GM21529 (cell line): ENCODE measurements at regions not wholly inside any gene's neighbourhood (a gene's known extent, or its start where the extent isn't known, plus 50 kb on each side); places are given as distances from the start of the nearest gene placed in this dataset.
"Not testable (repeated sequence)": the region's sequence is repeated elsewhere in the genome, so short reads cannot be mapped to it uniquely, and the experiment has no call there.

Source experiments
- ATAC-seq: cut with Tn5 transposase; IDR thresholded peaks from one replicate; pipeline ENCODE4 v1.9.1; 2021; ENCODE audit not compliant: unreplicated experiment

DNA sequence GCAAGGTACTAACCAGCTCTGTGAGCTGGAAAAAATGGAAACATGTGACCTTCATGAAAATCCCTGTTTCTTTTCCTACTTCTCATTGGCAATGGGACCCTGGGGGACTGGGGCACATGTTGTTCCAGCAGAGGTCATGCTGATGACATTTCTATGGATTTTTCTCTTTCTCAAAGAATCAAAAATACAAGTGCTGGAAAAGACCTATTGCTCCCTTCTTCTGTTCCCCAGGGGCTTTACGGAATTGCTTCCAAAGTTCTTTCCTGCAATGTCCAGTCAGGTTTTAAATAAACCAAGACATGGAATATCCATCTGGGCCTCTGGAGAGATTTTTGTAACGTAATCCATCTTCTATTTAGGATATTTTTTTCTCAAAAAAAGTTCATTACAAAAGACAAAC, 1006.1 kb upstream of the CELF4 start:
- ATAC-seq: no peak

DNA sequence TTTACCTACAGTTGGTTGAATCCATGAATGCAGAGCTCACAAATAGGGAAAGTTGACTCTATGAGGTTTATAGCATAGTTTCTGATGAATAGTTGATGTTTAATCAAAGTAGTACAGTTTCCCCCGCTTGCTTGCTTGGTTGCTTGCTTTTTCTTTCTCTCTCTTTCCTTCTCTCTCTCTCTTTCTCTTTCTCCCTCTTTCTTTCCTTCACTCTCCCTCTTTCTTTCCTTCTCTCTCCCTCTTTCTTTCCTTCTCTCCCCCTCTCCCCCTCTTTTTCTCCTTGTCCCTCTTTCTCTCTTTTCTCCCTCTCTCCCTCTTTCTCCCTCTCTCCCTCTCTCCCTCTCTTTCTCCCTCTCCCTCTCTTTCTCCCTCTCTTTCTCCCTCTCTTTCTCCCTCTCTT, 999.9 kb upstream of the CELF4 start:
- ATAC-seq: no peak

DNA sequence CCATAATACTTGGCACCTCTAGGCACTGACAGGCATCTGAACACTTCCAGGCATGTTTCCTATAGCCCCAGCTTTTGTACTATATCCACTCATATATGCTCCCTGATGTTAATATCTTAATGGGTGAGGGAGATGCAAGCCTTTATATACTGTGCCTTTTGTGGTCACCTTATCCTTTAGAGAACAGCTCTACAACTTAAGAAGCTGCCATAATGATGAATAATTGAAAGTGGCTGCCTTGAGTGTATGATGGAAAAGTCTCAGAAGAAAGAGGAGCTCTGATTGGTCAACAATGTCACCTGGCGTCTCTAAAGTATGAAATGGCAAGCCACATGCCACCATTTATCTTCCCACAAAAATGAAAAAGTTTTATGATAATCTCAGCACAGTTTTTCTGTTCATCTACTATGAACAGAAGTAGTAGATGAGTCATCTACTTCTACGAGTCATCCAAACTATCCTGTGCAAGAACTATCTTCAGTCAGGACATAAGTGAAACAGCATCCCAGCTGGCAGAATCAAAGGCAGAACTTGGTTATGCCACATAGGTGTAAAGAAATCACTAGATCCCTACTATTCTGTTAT, 997.9 kb upstream of the CELF4 start:
- ATAC-seq: no peak

- ATAC-seq: no peak
Observed at GRCh38 chr18:38557006-38557405, 991.4 kb upstream of the CELF4 start.

GRCh38 chr18:38552732-38553321, 987.2 kb upstream of the CELF4 start:
- ATAC-seq: no peak

GRCh38 chr18:38551881-38552280, 986.3 kb upstream of the CELF4 start:
- ATAC-seq: no peak

DNA sequence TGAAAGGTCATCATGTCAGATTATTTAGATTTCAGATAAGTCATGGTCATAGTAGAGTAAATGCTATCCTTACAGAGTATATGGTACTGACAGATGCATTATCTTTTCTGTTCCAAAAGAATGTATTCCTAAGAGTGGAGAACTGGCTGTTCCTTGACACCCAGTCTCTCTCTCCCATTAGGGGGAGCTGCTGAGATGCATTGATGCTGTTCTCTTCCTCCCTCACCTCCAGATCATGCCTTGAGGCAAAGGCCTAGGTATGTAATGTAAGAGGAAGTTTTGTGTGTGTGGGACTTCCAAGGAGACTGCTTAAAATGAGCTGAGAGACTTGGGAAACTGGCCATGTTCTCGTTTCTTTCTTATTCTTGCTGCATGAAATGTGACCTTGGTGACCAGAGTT, 979.5 kb upstream of the CELF4 start:
- no peak for ATAC-seq

DNA sequence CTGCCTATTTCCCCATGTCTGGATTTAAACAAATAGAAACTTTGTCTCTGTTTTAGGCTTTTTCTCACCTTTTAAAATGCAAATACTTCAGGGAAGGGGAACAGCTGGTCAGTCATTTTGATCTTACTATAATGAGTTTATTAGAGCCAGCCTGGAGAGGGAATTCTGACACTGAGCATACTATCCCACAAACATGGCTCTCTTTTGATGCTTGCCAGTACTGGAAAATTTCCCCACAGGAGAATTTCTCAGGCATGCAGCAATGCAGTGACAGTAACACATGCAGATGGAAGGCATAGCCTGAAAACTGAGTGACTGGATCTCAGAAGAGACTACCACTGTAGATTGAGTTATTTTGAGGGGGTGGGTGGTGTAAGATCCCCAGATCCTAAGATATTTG, 974.3 kb upstream of the CELF4 start:
- no peak for ATAC-seq

DNA sequence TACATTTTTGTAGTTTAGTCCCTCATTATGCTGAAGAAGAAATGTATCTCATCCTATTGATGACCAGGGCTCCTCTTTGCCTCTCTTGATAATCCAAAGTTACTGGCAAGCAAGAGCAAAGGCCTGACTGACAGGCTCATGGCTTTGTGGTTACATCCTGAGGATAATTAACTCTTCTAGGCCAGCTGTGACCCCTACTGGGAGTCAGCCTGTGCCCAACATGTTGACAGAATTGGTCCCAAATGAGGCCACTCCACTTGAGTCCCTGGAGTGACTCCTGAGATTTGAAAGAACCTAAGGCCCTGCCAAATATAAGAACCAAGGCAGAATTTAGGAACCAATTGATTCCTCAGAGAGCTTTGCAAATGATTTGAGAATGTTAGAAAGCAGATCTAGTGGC, 973.8 kb upstream of the CELF4 start:
- ATAC-seq: no peak

DNA sequence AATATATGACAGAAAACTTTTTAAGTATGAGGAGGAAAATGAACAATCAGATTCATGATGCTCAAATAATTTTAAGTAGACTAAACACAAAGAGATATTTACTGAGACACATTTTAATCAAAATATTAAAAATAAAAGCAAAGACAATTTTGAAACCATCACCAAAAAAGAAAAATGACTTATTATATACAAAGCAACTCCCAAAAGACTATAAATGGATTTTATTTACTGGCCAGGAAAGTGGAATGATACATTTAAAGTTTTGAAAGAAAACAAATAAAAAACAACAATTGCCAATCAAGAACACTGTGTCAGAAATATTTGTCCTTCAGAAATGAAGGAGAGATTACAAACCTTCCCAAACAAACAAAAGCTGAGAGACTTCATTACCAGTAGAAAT, 968.5 kb upstream of the CELF4 start:
- no peak for ATAC-seq

DNA sequence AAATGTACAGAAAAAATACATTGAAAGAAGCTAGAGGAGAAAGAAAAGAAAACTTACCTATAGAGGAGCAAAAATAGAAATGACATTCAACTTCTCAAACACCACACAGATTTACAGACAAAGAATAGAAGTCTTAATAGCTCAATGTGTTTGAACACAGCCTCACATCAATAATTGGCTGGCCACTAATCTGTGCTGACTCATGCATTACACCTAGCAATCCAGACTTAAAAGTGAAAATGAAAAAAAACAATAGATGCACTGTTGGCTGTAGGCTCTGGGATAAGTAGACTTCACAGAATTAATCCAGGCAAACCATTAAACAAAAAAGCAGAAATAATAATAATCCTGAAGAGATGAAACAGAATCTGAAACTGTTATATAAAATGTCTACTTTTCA, 961.3 kb upstream of the CELF4 start:
- no peak for ATAC-seq

DNA sequence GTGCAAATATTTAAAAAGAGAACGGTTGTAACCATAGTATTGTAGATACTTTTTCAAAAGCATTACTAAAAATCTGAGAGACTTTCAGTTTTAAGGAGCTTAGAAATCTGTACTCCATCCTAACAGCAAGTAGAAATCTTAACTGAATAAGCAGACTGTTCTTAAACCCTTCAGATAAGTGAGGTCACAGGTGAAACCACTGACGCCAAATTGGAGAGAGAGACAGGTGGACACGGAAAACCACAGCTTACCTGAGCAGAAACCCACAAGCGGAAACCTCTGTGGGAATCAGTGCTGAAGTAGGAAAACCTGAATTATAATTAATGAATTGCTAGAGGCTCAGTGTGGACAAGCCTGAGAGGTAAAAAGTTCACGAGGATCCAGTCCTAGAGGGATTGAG, 959.4 kb upstream of the CELF4 start:
- no peak for ATAC-seq

DNA sequence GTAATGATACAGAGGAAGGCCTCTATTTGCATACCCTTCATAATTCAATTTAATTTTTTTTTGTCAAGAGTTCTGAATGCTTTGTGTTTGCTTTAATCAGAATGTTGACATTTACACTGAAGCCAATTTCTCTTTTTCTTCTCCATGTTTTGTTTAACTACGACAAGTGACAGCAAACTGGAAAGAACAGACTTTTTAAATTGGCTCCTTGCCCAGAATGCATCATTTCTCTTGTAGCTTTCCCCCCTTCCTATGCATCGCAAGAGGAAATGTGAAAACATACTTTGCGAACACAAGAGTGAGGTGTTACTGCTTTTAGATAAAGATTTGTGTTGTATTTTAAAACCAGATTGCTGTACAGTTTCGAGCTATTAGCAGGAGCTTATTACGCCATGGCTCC, 955.2 kb upstream of the CELF4 start:
- no peak for ATAC-seq

- no peak for ATAC-seq
Observed at GRCh38 chr18:38502539-38502938, 936.9 kb upstream of the CELF4 start.

- ATAC-seq: no peak
Observed at GRCh38 chr18:38497266-38497665, 931.7 kb upstream of the CELF4 start.

DNA sequence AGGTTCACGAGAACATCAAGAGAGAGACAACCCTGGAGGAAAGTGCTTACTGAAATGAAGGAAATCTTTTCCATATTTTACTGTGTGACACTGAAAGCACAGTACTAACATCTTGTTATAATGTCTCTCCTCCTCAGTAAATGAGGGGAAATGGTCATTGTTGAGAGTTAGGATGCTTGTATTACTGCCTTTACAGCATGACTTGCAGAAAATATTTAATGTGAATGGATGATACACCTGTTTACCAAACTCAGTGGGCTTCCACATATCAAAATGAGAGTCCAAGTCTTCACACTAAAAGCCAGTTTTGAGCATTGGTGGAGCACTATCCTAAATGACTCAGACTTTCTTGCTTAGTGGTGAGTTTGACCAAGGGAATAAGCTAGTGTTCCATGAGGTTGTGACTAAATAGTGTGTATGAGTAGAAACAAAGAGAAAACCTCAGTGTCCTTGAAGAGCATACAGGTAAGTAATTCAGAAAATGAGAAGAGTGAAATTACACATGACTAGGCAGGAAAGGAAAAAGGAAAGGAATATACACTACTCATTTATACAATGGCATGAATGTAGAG, 930.7 kb upstream of the CELF4 start:
- no peak for ATAC-seq

DNA sequence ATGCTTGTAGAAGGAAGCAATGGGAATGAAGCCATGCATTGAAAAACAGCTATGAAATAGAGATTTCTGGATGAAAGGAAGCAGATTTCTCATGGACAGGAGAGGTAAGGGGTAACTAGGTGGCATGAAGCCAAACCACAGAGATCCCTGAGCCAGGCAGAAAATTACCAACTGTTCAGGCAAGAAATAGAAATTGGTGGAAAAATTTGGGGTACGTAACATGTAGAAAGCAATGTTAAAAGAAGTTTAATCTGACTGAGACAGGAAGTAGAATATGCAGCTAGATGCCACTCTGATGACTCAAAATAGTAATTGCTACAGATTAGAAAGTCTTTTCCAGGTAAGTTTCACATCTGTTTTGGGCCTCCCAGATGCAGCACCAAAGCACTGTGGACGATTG, 928.5 kb upstream of the CELF4 start:
- no peak for ATAC-seq

- no peak for ATAC-seq
Observed at GRCh38 chr18:38491195-38491594, 925.6 kb upstream of the CELF4 start.

- not testable (repeated sequence) for ATAC-seq
Observed at GRCh38 chr18:38489721-38490120, 924.1 kb upstream of the CELF4 start.

DNA sequence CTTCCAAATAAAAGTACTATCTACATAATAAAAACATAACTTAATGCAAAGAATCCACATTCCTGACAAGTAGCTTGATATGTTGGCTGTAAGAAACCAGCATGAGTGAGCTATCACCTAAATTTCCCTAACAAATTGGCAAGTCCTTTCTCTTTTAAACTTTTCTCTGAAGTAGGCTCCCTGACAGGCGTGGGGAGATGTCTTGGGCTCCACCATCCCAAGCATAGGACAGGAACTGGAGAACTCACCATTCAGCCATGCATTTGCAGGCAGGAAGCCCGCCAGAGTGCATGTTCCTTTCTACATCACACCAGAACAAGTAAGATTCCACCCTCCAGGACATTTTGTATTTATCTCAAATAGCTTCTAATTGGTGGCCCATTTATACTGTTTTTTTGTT, 921.9 kb upstream of the CELF4 start:
- no peak for ATAC-seq

DNA sequence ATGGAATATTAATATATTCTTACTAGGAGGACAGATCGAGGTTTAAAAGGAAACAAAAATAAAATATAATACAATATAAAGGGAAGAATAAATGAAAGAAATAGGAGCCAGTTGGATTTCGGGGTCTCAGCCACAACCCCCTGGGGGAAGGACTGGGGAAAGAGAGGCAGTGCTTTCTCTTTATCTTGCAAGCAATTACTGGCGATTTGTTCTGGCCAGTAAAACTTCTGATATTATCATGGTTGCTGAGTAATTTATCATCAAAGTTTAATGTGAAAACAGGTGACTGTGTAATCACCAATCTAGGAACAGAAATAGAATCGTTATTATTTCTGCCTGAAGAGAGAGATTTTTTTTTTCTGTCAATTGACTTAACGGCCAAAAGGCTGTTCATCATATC, 917.7 kb upstream of the CELF4 start:
- ATAC-seq: no peak

DNA sequence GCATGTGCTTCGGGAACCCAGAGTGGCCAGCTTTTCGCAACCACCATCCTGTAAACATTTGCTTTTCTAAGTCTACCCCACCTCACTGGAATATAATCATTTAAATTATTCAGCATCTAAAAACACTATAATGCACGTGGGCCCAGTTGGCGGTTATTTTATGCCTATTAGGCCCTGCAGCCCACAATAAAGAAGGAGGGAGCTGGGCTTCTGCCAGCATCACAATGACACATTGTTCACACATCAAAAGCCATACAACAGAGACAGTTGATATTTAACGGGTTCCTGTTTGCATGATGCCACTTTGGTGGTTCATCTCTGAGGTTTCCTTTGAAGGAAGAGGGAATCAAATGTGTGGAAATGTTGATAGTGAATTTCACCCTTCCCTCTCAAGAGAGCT, 916.0 kb upstream of the CELF4 start:
- no peak for ATAC-seq

- no peak for ATAC-seq
Observed at GRCh38 chr18:38475686-38476085, 910.1 kb upstream of the CELF4 start.
